Activated naive CD4-positive, alpha-beta T cell treated with anti-CD3 and anti-CD28 coated beads, Interleukin-2, amount 10 ng/mL, durations not matched to agents 7 days and 5 days (primary cell): ENCODE measurements at regions not wholly inside any gene's neighbourhood (a gene's known extent, or its start where the extent isn't known, plus 50 kb on each side); places are given as distances from the start of the nearest gene placed in this dataset.

Source experiments
- CTCF ChIA-PET: fragments of 350-600 bp; sonication (Branson Sonifier 250); formaldehyde crosslinking; loops from one replicate; lab custom pipeline; 2021; ENCODE audit warnings: antibody characterized with exemption; lab: Charles Lee
- DNase-seq: peaks from one replicate; pipeline ENCODE4 v3.0.0-alpha.2; 2020
- H3K27ac Mint-ChIP-seq: one replicate; pipeline ENCODE4 v1.8.0; 2021; ENCODE audit warnings: mild to moderate bottlenecking, moderate library complexity, mixed read lengths
- H3K27me3 Mint-ChIP-seq: one replicate; pipeline ENCODE4 v1.8.0; 2021; ENCODE audit warnings: mild to moderate bottlenecking, mixed read lengths
- H3K36me3 Mint-ChIP-seq: one replicate; pipeline ENCODE4 v1.8.0; 2021; ENCODE audit warnings: mixed read lengths
- H3K4me1 Mint-ChIP-seq: one replicate; pipeline ENCODE4 v1.8.0; 2021; ENCODE audit warnings: mixed read lengths
- H3K4me3 Mint-ChIP-seq: one replicate; pipeline ENCODE4 v1.8.0; 2021; ENCODE audit warnings: mild to moderate bottlenecking, moderate library complexity, mixed read lengths
- H3K9me3 Mint-ChIP-seq: one replicate; pipeline ENCODE4 v1.8.0; 2021; ENCODE audit warnings: mixed read lengths

DNA sequence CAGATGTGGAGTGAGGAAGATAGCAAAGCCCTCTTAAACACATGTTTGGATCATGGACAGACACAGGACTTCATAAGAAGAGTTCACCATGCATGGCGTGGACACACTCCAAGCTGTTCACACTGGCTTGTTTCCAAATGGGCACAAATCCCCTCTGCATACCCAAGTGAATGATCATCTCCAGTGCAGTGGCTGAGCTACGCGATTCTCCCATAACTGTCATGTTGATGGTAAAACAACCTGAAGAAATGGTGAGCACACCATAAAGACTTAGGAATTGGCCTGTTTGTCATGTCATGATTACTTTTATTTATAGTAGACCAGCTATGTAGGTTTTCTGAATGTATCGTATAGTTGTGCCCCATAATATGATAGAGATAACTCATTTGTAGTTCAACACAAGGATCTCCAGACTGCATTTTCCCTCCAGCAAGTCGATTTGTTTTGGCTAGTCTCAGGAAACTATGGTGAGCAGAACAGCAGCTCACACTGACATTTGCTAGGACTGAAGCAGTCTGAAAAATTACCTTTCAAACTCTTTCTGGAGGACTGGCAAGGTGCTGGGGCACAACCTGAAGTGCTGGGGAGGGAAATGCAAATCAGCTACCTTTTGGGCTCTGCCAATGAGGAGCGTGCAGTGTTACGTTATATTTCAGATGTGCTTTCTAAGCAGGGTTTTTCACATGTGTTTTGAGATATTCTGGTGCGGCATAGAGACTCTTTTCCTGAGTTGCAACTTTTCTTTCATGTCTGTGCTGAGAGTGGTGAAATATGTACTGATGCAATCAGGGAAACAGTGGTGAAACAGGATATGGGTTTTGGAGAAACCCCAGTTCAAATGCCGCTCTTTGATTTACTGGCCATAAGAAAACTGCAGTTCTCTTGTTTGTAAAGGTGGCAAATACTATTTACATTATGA lies 629.6 kb upstream of the DPP6 start:
- CTCF ChIA-PET, result no interaction called here
- Mint-ChIP-seq H3K4me1 (no peaks in the 10 kb centered on the region), H3K27ac (no peak overlapping the region), H3K4me3 (no peak overlapping the region), H3K9me3 (peaks cover 5% of the 10 kb centered on the region), H3K36me3 (no peaks in the 10 kb centered on the region), H3K27me3 (no peaks in the 10 kb centered on the region)
- DNase-seq, result no peak

DNA sequence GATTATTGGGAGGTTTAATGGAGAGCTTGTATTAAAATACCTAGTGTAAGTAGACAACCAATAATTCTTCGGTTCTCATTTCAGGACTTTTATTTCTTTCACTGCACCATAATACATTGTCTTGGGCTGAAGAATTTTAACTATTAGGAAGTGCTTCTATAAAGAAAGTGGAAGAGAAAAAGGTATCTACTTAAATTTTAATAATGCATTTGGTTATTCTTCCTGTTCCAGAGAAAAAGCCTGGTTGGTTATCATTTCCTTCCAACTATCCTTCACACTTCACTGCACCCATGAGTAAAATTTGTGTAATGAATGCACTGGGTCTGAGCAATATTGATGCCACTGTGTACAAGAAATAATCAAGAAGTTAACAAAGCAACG lies 629.0 kb upstream of the DPP6 start:
- H3K4me3 Mint-ChIP-seq, result no peak overlapping the region
- H3K36me3 Mint-ChIP-seq, result no peaks in the 10 kb centered on the region
- CTCF ChIA-PET, result no interaction called here
- no peaks in the 10 kb centered on the region for H3K27me3 Mint-ChIP-seq
- no peak for DNase-seq
- H3K27ac Mint-ChIP-seq, result no peak overlapping the region
- H3K9me3 Mint-ChIP-seq, result peaks cover 2% of the 10 kb centered on the region
- no peaks in the 10 kb centered on the region for H3K4me1 Mint-ChIP-seq

DNA sequence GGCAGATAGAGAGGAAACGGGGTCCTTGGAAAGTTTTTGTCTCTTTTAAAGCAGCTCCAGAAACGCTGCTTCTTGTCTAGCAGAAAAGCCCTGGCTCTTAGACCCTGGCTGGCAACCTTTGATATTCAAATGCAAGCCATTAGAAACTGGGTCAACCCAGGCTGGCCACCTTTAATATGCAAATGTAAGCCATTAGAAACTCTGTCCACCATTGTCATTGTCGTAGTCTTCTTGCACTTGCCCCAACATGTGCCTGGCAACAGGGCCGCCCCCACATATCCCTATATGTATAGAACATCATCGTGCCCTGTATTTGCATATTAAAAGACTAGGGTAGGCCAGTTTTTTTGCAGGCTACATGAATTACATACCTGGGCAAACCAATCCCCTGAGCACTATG lies 621.3 kb upstream of the DPP6 start:
- H3K4me3 Mint-ChIP-seq, result no peak overlapping the region
- CTCF ChIA-PET, result no interaction called here
- peaks cover 22% of the 10 kb centered on the region for H3K9me3 Mint-ChIP-seq
- H3K27me3 Mint-ChIP-seq, result no peaks in the 10 kb centered on the region
- no peak for DNase-seq
- H3K36me3 Mint-ChIP-seq, result no peaks in the 10 kb centered on the region
- no peak overlapping the region for H3K27ac Mint-ChIP-seq
- no peaks in the 10 kb centered on the region for H3K4me1 Mint-ChIP-seq

DNA sequence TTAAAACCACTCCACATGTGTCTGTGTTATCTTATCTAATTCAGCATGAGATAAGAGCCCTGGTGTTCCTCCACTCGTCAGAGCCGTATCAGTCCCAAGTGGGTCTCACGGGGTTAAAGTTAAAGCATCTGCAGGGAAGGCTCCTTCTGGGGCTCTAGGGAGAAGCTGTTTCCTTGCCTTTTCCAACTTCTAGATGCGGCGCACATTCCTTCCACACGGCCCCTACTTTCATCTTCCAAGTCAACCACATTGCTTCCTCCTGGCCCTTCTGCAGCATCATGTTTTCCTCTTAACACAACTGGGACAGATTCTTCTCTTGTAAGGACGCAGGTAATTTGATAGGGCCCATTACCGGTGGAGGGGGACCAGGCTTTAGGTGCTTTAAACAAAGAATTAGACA lies 620.1 kb upstream of the DPP6 start:
- CTCF ChIA-PET, result no interaction called here
- Mint-ChIP-seq H3K27me3 (no peaks in the 10 kb centered on the region), H3K27ac (no peak overlapping the region), H3K9me3 (peaks cover 24% of the 10 kb centered on the region), H3K36me3 (no peaks in the 10 kb centered on the region), H3K4me1 (no peaks in the 10 kb centered on the region), H3K4me3 (no peak overlapping the region)
- no peak for DNase-seq

DNA sequence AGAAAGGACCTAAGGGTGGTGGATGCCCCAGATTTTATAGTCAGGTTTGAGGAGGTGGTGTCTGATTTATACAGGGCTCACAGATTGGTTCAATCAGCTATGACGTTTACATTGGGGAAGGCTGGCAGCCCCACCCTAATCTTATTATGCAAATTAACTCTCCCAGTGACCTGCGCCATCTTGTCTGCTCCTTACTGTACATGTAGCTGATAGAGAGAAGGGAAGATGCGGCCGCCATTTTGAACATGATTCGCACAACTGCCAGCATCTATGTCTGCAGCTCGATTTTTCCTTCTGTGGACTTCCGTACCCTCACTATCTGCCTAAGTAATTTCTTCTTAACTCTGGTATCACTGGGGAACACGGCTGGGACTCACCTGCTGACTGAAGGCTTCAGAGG lies 619.0 kb upstream of the DPP6 start:
- Mint-ChIP-seq H3K27me3 (no peaks in the 10 kb centered on the region), H3K4me3 (no peak overlapping the region), H3K36me3 (no peaks in the 10 kb centered on the region), H3K9me3 (peaks cover 24% of the 10 kb centered on the region), H3K27ac (no peak overlapping the region), H3K4me1 (no peaks in the 10 kb centered on the region)
- CTCF ChIA-PET, result no interaction called here
- DNase-seq, result no peak

DNA sequence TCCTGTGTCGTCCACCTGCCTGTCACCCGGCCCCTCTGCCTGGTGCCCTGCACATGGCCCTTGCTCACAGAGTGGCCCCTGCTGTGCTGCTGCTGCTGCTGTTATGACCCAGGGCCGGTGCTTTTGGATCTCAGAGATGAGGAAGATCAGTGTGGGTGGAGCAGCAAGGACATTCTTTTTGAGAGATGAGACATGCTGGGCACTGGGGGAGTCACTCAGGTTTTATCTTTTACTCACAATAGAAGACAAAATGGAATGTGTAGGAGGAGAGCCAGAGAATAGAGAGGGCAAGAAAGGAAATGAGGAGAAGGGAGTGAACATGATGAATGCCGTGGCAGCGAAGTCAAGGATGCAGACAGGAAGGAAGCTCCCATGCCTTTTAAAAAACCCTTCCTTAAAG lies 611.5 kb upstream of the DPP6 start:
- CTCF ChIA-PET, result no interaction called here
- H3K27me3 Mint-ChIP-seq, result no peaks in the 10 kb centered on the region
- H3K9me3 Mint-ChIP-seq, result peaks cover 12% of the 10 kb centered on the region
- H3K4me1 Mint-ChIP-seq, result no peaks in the 10 kb centered on the region
- DNase-seq, result no peak
- H3K27ac Mint-ChIP-seq, result no peak overlapping the region
- no peak overlapping the region for H3K4me3 Mint-ChIP-seq
- H3K36me3 Mint-ChIP-seq, result no peaks in the 10 kb centered on the region

DNA sequence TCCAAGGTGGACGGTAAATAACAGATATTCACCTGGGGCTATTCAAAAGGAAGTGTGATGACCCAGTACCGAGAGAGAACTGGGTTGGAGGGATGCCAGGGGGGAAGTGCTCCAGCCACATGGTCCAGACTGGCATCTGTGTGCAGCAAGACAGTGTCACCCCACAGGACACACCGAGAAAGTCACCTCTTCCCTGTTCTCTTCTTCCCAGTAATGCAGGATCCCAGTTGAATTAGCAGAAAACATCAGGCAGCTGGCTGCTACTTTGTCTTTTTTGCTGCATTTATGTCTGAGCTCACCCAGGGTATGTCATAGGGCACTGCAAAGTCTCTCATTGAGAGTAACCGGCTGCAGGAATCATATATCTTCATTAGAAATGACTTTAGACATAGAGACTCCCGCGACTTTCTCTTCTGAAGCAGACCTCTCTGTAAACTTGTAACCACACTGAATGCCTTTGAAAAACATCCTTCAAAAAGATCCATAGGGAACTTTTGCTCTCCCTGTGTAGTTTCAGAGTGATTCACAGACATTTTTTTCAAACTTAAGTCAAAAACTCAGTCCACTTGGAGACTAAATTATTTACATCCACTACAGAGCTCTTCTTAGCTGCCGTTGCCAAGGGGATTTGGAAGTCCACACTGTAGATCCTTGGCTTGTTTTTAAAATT lies 609.0 kb upstream of the DPP6 start:
- Mint-ChIP-seq H3K9me3 (peaks cover 9% of the 10 kb centered on the region), H3K4me3 (no peak overlapping the region), H3K27me3 (no peaks in the 10 kb centered on the region), H3K27ac (no peak overlapping the region), H3K36me3 (no peaks in the 10 kb centered on the region), H3K4me1 (no peaks in the 10 kb centered on the region)
- CTCF ChIA-PET, result no interaction called here
- DNase-seq, result no peak

DNA sequence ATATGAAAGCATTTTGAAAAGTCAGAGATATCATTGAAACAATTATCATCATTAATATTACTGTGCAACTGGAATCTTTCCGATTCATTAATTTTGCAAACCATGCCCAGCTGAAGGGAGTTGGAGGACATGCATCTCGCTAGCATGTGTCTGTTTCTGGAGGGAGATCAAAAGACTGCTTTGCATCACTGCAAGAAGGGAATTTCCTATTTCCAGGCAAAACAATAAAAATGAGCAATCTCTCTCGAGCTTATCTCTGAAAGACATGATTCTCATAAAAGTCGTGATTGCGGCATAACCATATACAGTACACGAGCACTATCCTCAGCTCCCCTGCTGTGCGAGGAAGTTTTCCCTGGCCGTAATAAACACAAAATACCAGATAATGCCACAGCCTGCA lies 607.6 kb upstream of the DPP6 start:
- CTCF ChIA-PET, result interaction anchor here (0.5 kb wide), 1 partner anchor 33 kb away, joined by 3 read pairs; no protein-coding TSS in a partner anchor
- H3K9me3 Mint-ChIP-seq, result peaks cover 9% of the 10 kb centered on the region
- no peaks in the 10 kb centered on the region for H3K4me1 Mint-ChIP-seq
- no peak overlapping the region for H3K27ac Mint-ChIP-seq
- H3K36me3 Mint-ChIP-seq, result no peaks in the 10 kb centered on the region
- DNase-seq, result no peak
- H3K4me3 Mint-ChIP-seq, result no peak overlapping the region
- no peaks in the 10 kb centered on the region for H3K27me3 Mint-ChIP-seq

DNA sequence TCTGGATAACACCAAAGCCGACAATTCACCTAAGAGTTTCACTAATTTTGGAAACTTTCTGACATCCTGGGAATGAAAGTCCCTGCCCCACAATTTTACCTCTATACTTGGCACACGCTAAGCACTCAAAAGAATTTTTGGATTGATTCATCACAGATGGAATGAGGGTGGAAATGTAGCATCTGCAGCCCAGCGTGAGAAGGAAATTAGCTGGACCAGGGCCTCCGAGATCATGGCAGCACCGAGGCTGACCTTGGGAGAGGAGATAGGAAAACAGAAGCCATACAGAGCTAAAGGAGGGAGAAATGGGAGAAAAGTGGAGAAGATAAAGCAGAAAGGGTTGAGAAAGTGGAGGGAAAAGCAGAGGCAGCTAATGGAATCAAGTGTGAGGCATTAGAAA lies 606.6 kb upstream of the DPP6 start:
- Mint-ChIP-seq H3K36me3 (no peaks in the 10 kb centered on the region), H3K27me3 (no peaks in the 10 kb centered on the region), H3K9me3 (peaks cover 11% of the 10 kb centered on the region), H3K4me1 (no peaks in the 10 kb centered on the region), H3K27ac (no peak overlapping the region), H3K4me3 (no peak overlapping the region)
- CTCF ChIA-PET, result no interaction called here
- no peak for DNase-seq

DNA sequence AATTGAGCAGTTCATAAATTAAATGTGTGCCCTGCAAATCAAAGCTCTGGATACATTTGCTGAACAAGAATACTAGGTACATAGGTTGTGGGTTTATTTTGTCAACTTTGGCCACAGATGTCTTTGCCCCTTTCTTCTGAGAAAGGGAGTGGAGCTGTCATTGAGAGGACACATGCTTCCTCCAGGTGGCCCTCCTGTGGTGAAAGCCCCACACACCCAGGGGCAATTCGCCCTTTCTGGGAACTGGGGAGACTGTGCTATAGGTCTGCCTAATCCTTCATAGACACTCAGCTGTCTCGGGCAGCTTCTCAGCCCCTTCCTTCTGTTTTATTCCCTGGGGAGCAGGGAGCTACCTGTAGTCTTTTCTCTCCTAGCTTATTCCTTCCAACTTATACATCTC lies 605.7 kb upstream of the DPP6 start:
- Mint-ChIP-seq H3K27ac (no peak overlapping the region), H3K27me3 (no peaks in the 10 kb centered on the region), H3K4me3 (no peak overlapping the region), H3K4me1 (no peaks in the 10 kb centered on the region), H3K36me3 (no peaks in the 10 kb centered on the region), H3K9me3 (peaks cover 5% of the 10 kb centered on the region)
- DNase-seq, result no peak
- CTCF ChIA-PET, result no interaction called here

DNA sequence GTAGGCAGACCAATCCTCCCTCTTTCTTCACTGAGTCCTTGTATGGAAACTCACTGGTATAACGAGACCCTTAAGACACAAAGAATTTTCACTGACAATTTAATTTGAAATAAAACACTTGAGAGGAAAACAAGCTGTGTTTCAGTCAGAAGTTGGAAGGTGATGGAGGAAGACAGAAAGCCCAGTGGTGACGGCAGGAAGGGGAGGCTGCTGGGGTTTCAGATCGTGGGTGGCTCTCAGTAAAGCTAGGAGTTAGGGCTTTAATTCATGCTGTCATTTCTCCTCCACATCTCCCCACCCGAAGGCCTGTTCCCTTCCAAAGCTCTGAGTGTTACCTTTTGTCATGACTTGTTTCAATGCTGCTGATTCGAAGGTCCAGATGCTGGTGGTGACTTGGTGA lies 605.2 kb upstream of the DPP6 start:
- CTCF ChIA-PET, result no interaction called here

DNA sequence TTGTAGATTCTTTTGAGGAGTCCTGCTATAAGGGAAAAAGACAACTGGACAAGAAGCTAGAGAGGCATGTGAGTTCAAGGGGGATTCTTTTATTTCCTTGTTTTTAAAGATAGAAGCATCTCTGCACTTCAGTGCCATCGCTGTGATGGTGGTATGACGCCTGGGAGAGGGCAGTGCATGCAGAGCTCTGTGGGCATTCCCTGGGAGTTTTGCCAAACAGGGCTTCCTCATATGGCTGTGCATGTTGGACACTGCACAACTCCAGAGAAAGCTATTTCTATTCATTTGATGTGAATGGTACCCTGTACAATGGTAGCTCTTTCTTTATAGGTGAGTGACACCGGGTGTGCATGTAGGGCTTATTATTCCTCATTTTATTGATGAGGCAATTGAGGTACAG lies 599.5 kb upstream of the DPP6 start:
- CTCF ChIA-PET, result no interaction called here
- Mint-ChIP-seq H3K4me1 (no peaks in the 10 kb centered on the region), H3K9me3 (peaks cover 6% of the 10 kb centered on the region), H3K4me3 (no peak overlapping the region), H3K27me3 (no peaks in the 10 kb centered on the region), H3K36me3 (no peaks in the 10 kb centered on the region), H3K27ac (no peak overlapping the region)
- DNase-seq, result no peak

More for the DNA sequence above, 605.2 kb upstream of the DPP6 start:
- peaks cover 2% of the 10 kb centered on the region for H3K9me3 Mint-ChIP-seq
- no peak overlapping the region for H3K4me3 Mint-ChIP-seq
- H3K4me1 Mint-ChIP-seq, result no peaks in the 10 kb centered on the region
- no peaks in the 10 kb centered on the region for H3K27me3 Mint-ChIP-seq
- DNase-seq, result no peak
- no peaks in the 10 kb centered on the region for H3K36me3 Mint-ChIP-seq
- no peak overlapping the region for H3K27ac Mint-ChIP-seq

DNA sequence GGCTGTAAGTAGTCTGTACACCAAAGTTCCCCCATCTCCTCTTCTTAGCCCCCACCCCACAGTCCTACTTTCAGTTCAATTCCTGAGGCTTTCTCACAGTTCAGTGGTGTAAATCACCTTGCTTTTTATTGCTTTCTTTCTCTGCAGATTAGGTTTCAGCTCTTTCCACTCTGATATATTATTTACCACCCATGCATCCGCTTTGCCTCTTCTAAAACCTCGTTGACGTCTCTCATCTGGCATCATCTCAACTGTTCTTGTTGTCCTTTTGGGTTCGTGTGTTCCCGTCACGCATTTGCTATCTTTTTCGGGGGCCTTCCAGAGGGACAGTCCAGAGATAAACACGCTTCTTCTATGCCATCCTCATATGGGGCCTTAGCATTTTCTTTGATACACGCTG lies 597.9 kb upstream of the DPP6 start:
- no peaks in the 10 kb centered on the region for H3K4me1 Mint-ChIP-seq
- CTCF ChIA-PET, result no interaction called here
- peaks cover 8% of the 10 kb centered on the region for H3K9me3 Mint-ChIP-seq
- H3K4me3 Mint-ChIP-seq, result no peak overlapping the region
- H3K36me3 Mint-ChIP-seq, result no peaks in the 10 kb centered on the region
- H3K27ac Mint-ChIP-seq, result no peak overlapping the region
- DNase-seq, result no peak
- no peaks in the 10 kb centered on the region for H3K27me3 Mint-ChIP-seq

DNA sequence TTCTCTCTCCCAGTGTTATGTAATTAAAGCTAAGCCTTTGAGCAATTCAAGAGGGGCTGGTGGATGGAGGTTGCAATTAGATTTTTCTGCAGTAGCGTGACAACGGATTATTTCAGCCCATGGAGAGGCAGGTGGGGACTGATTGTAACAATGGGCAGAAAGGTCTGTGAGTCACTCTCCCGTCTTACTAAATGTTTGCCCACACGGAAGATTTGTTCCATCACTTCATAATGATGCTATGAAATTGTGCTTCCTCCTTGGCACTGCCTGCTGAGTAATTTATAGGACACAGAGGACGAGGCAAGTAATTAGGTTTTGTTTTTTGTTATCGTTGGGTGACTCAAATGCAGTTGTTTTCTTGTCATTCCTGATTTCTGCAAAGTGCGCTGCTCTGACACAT lies 594.5 kb upstream of the DPP6 start:
- no peak for DNase-seq
- Mint-ChIP-seq H3K27ac (no peak overlapping the region), H3K4me3 (no peak overlapping the region), H3K4me1 (no peaks in the 10 kb centered on the region), H3K36me3 (no peaks in the 10 kb centered on the region), H3K9me3 (peaks cover 13% of the 10 kb centered on the region), H3K27me3 (no peaks in the 10 kb centered on the region)
- CTCF ChIA-PET, result no interaction called here

DNA sequence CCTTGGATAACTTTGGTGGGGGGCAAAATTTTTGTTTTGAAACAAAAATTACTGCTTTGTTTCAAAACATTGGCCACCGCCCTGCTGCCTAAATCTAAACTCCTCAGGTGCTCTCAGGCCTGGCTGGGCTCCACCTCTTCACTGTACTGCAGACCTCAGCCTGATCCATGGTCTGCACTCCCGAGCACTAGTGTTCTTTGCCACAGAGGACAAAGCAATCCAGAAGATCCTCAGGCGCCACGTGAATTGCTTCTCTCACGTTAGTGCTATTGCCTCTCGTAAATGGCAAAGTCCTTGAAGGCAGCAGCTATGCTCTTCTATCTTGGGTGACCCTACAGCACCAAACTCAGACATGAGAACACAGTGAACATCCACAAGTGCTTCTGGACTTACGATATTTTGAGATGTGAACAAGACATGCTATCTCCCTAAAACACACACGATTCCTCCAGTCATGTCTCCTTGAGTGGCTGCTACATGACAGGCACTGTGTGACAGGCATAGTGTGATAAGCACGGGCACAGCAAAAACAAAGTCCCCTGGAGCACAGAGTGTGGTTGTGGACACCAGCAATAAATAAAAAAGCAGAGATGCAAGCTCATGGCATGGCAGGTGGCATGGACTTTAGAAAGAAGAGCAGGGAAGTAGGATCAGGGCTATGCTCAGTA lies 582.1 kb upstream of the DPP6 start:
- no peak overlapping the region for H3K27ac Mint-ChIP-seq
- CTCF ChIA-PET, result no interaction called here
- H3K36me3 Mint-ChIP-seq, result no peaks in the 10 kb centered on the region
- H3K9me3 Mint-ChIP-seq, result peaks cover 20% of the 10 kb centered on the region
- no peak overlapping the region for H3K4me3 Mint-ChIP-seq
- no peaks in the 10 kb centered on the region for H3K4me1 Mint-ChIP-seq
- H3K27me3 Mint-ChIP-seq, result no peaks in the 10 kb centered on the region
- no peak for DNase-seq
